ENCODE measurements at regions not wholly inside any gene's neighbourhood (a gene's known extent, or its start where the extent isn't known, plus 50 kb on each side); places are given as distances from the start of the nearest gene placed in this dataset.

DNA sequence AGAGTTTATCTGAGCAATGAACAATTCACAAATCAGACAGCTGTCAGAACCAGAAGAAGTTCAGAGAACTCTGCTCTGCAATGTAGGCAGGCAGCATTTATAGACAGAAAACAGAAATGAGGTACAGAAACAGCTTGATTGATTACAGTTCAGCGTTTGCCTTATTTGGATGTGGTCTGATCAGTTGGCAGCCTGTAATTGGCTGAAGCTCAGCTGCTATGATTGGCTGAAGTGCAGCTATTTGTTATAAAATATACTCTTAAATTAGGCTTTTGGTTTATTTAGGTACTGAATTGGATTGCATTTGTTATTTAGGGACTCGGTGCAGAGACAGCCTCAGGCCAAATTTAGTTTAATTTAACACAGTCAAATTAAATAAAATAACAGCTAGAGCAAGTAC is 85.8 kb upstream of the JAZF1 start:
- TF ChIP-seq, protein P1, sequence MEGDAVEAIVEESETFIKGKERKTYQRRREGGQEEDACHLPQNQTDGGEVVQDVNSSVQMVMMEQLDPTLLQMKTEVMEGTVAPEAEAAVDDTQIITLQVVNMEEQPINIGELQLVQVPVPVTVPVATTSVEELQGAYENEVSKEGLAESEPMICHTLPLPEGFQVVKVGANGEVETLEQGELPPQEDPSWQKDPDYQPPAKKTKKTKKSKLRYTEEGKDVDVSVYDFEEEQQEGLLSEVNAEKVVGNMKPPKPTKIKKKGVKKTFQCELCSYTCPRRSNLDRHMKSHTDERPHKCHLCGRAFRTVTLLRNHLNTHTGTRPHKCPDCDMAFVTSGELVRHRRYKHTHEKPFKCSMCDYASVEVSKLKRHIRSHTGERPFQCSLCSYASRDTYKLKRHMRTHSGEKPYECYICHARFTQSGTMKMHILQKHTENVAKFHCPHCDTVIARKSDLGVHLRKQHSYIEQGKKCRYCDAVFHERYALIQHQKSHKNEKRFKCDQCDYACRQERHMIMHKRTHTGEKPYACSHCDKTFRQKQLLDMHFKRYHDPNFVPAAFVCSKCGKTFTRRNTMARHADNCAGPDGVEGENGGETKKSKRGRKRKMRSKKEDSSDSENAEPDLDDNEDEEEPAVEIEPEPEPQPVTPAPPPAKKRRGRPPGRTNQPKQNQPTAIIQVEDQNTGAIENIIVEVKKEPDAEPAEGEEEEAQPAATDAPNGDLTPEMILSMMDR (conservative IDR thresholded peaks at IDR 0.05): no peak
- H3K4me1 Mint-ChIP-seq: no peaks in the 10 kb centered on the region
- H3K9me3 Mint-ChIP-seq: peaks cover 4% of the 10 kb centered on the region
- no peak for DNase-seq (ENCODE audit: low read depth, low spot score)
- no peaks in the 10 kb centered on the region for H3K36me3 Mint-ChIP-seq (ENCODE audit: low read depth)
- no peaks in the 10 kb centered on the region for H3K27me3 Mint-ChIP-seq (ENCODE audit: low read depth)
- no peak overlapping the region for H3K27ac Mint-ChIP-seq (ENCODE audit: unreplicated experiment)
- no peak overlapping the region for H3K4me3 Mint-ChIP-seq

- no peak for DNase-seq (ENCODE audit: low read depth, low spot score)
- Mint-ChIP-seq H3K27ac (ENCODE audit: unreplicated experiment) (no peak overlapping the region), H3K4me3 (no peak overlapping the region), H3K9me3 (peaks cover 4% of the 10 kb centered on the region), H3K27me3 (ENCODE audit: low read depth) (no peaks in the 10 kb centered on the region), H3K36me3 (ENCODE audit: low read depth) (no peaks in the 10 kb centered on the region), H3K4me1 (no peaks in the 10 kb centered on the region)
- TF ChIP-seq, protein P1 (conservative IDR thresholded peaks at IDR 0.05): no peak
Measured at GRCh38 chr7:28267012-28267411, 86.4 kb upstream of the JAZF1 start.

DNA sequence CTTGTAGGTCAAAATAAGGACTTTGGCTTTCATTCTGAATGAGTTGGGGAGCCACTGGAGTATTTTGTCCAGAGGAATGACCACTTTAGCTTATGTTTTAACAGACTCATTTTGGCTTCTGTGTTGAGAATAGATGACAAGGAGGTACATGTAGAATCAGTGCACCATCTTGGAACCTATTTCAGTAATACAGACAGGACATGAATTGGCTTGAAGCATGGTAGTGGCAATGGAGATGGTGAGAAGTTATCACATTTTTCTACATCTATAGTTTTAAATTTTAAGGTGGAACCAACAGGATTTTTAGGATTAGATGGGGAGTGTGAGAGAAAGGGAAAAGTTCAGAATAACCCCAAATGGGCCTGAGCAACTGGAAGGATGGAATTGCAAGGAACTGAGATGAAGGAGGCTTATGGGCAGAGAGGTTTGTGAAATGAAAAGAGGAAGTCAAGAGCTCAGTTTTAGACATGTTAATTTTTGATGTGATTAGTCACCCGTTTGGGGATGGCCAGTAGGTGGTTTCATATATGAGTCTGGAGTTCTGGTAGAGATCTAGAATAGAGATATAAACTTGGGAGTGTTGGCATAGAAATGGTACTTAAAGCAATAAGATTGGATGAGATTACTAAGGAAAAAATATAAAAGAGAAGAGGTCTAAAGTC is 89.2 kb upstream of the JAZF1 start:
- no peak overlapping the region for H3K4me3 Mint-ChIP-seq
- TF ChIP-seq, protein P1 (conservative IDR thresholded peaks at IDR 0.05): no peak
- H3K36me3 Mint-ChIP-seq (ENCODE audit: low read depth): no peaks in the 10 kb centered on the region
- no peak overlapping the region for H3K27ac Mint-ChIP-seq (ENCODE audit: unreplicated experiment)
- DNase-seq (ENCODE audit: low read depth, low spot score): no peak
- no peaks in the 10 kb centered on the region for H3K27me3 Mint-ChIP-seq (ENCODE audit: low read depth)
- H3K4me1 Mint-ChIP-seq: peaks cover 4% of the 10 kb centered on the region
- H3K9me3 Mint-ChIP-seq: peaks cover 4% of the 10 kb centered on the region

- Mint-ChIP-seq H3K9me3 (peaks cover 4% of the 10 kb centered on the region), H3K4me3 (no peak overlapping the region), H3K27ac (ENCODE audit: unreplicated experiment) (no peak overlapping the region), H3K36me3 (ENCODE audit: low read depth) (no peaks in the 10 kb centered on the region), H3K27me3 (ENCODE audit: low read depth) (no peaks in the 10 kb centered on the region), H3K4me1 (peaks cover 4% of the 10 kb centered on the region)
- TF ChIP-seq, protein P1 (conservative IDR thresholded peaks at IDR 0.05): no peak
- no peak for DNase-seq (ENCODE audit: low read depth, low spot score)
Measured at GRCh38 chr7:28270536-28270935, 89.9 kb upstream of the JAZF1 start.

GRCh38 chr7:28272461-28272877 is 91.9 kb upstream of the JAZF1 start:
- DNase-seq (ENCODE audit: low read depth, low spot score): peak; percentile 52
- no peak overlapping the region for H3K27ac Mint-ChIP-seq (ENCODE audit: unreplicated experiment)

More at GRCh38 chr7:28272461-28272877, 91.9 kb upstream of the JAZF1 start:
- H3K9me3 Mint-ChIP-seq: peaks cover 4% of the 10 kb centered on the region
- peaks cover 4% of the 10 kb centered on the region for H3K4me1 Mint-ChIP-seq
- H3K36me3 Mint-ChIP-seq (ENCODE audit: low read depth): no peaks in the 10 kb centered on the region
- TF ChIP-seq, protein P1 (conservative IDR thresholded peaks at IDR 0.05): peak; percentile 68
- H3K27me3 Mint-ChIP-seq (ENCODE audit: low read depth): no peaks in the 10 kb centered on the region
- no peak overlapping the region for H3K4me3 Mint-ChIP-seq
